ELR (cell line): ENCODE measurements at regions not wholly inside any gene's neighbourhood (a gene's known extent, or its start where the extent isn't known, plus 50 kb on each side); places are given as distances from the start of the nearest gene placed in this dataset.
A peak's percentile ranks its signal among the peaks of the same experiment; 100 is the strongest.

ENCODE experiments used
- DNase-seq: peaks from one replicate; pipeline ENCODE4 v3.0.0-alpha.2; 2015; ENCODE audit warnings: low read depth

GRCh38 chr3:187822402-187822801 is 77.1 kb upstream of the BCL6 start:
- DNase-seq = no peak

- no peak for DNase-seq
Observed at GRCh38 chr3:187823746-187824145, 78.5 kb upstream of the BCL6 start.

- DNase-seq = no peak
Observed at GRCh38 chr3:187827723-187828122, 82.5 kb upstream of the BCL6 start.

GRCh38 chr3:187828579-187829452 is 83.5 kb upstream of the BCL6 start:
- no peak for DNase-seq

GRCh38 chr3:187830181-187830580 is 84.9 kb upstream of the BCL6 start:
- DNase-seq = no peak

- DNase-seq = peak; percentile 23
Observed at GRCh38 chr3:187831125-187832051, 86.1 kb upstream of the BCL6 start.

- DNase-seq = no peak
Observed at GRCh38 chr3:187832202-187832601, 86.9 kb upstream of the BCL6 start.

GRCh38 chr3:187833375-187833774 is 88.1 kb upstream of the BCL6 start:
- DNase-seq = no peak

GRCh38 chr3:187833799-187834578 is 88.7 kb upstream of the BCL6 start:
- no peak for DNase-seq

- DNase-seq = no peak
Observed at GRCh38 chr3:187836823-187837770, 91.8 kb upstream of the BCL6 start.

- no peak for DNase-seq
Observed at GRCh38 chr3:187838016-187838540, 92.8 kb upstream of the BCL6 start.

GRCh38 chr3:187839422-187839821 is 94.2 kb upstream of the BCL6 start:
- DNase-seq = no peak

- no peak for DNase-seq
Observed at GRCh38 chr3:187840856-187841255, 95.6 kb upstream of the BCL6 start.

- DNase-seq = peak; percentile 32
Observed at GRCh38 chr3:187841560-187841959, 96.3 kb upstream of the BCL6 start.

GRCh38 chr3:187843654-187844053 is 98.4 kb upstream of the BCL6 start:
- DNase-seq = no peak

- DNase-seq = no peak
Observed at GRCh38 chr3:187844708-187845107, 99.4 kb upstream of the BCL6 start.

- DNase-seq = no peak
Observed at GRCh38 chr3:187845826-187846225, 100.6 kb upstream of the BCL6 start.

GRCh38 chr3:187848401-187848800 is 103.1 kb upstream of the BCL6 start:
- no peak for DNase-seq

GRCh38 chr3:187849016-187849654 is 103.9 kb upstream of the BCL6 start:
- DNase-seq = no peak

- no peak for DNase-seq
Observed at GRCh38 chr3:187850258-187850921, 105.1 kb upstream of the BCL6 start.
